Activated CD4-positive, CD25-positive, alpha-beta regulatory T cell (primary cell): ENCODE measurements at regions not wholly inside any gene's neighbourhood (a gene's known extent, or its start where the extent isn't known, plus 50 kb on each side); places are given as distances from the start of the nearest gene placed in this dataset.
"Not testable (repeated sequence)": the region's sequence is repeated elsewhere in the genome, so short reads cannot be mapped to it uniquely, and the experiment has no call there.

Experiments
- DNase-seq, 4 experiments: peaks; one replicate each; lab custom pipeline; 2025; lab: John Stamatoyannopoulos, UW

DNA sequence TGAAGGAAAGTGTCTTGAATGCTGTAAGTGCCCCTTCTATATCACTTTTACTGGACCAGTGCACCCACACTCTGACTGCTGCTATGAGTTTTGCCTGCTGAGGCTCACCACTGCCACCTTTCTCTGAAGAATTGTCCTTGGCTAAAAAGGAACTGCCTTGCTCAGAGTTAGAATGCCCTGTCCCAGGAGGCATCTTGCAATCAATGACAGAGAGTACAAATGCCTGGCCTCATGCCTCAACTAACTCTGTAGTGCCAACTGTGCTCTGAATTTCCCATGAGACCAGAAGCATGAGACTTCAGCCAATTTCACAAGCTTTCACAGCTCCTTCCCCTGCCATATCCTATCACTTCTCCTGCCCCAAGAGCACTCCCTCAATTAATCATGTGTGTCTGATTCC lies 569.7 kb downstream of the ZNF608 start:
- no peak for DNase-seq

DNA sequence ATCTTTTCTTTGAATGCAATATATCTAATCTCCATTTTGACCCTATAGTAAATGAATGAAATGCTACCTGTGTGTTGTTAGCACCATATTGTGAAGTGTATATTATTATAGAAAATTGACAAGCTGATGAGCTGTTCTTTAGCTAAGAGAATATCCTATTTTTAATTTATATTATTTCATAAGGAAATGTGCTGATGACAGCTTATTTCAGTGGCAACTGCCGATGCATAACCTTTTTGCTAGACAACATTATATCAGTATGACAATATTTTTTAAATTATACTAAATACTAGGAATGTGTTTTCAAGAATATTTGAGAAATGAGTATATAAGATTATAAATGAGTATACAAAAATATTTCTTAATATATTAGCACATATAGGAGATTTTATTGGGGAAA lies 573.1 kb downstream of the ZNF608 start:
- DNase-seq, result no peak

DNA sequence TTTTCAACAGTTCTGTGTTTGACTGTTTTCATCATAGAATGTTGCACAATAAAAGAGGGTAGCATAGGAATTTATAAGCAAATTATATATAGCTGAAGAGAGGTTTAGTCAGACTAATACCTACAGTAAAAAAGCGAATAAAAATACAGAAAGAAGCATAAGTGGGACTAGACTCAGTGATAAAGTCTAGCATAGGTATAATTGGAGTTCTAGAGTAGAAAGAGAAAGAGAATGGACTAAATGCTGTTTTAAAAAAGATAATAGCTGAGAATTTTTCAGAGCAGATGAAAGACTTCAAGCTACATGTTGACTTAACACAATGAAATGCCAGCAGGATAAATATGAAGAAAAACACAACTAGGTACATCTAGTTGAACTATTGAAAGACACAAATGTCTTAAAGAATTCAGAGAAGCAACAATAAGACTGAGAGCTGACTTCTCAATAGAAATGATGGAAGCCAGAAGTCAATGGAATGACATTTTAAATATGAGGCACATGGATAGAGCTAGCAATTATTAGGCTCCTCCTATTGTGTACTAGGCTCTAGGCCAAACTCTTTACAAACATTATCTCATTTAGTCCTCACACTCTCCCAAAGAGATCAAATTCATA lies 573.9 kb downstream of the ZNF608 start:
- no peak for DNase-seq

DNA sequence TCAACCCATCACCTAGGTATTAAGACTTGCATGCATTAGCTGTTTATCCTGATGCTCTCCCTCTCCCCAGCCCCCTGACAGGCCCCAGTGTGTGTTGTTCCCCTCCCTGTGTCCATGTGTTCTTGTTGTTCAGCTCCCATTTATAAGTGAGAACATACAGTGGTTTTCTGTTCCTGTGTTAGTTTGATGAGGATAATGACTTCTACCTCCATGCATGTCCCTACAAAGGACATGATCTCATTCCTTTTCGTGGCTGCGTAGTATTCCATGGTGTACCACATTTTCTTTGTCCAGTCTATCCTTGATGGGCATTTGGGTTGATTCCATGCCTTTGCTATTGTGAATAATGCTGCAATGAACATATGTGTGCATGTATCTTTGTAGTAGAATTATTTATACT lies 578.3 kb downstream of the ZNF608 start:
- DNase-seq, result not testable (repeated sequence)

DNA sequence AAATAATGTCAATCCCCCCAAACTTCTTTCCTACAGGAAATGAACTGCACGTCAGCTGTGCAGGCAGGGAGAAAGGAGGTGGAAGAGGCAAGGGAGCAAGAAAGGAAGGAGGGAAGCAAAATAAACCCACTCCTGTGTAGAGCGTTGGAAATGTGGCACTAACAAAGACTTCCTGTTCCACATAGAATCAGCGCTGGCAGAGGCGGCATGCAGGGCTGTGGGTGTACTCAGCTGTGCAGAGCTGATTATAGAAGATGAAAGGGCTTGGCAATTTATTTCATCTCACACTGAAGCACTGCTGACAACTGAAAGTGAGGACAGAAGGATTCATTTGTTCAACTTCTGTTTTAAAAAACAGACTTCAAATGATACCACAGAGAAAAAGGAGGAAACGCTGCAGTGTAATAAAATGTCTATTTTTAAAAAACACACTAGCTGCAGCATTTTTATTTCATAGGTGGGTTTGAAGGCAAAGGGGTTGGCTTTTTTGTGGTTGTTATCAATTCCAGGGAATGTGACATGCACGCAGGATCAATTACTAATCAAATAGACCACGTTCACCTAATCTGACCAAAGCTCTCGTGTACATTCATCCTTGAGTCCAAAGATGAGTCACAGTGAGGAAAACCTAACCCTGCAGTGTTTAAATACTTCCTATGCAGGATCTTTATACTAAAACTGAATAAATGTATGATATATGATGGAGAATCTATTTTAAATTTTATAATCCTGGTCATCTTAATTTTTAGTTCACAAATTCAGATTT lies 583.5 kb downstream of the ZNF608 start:
- DNase-seq, result no peak

DNA sequence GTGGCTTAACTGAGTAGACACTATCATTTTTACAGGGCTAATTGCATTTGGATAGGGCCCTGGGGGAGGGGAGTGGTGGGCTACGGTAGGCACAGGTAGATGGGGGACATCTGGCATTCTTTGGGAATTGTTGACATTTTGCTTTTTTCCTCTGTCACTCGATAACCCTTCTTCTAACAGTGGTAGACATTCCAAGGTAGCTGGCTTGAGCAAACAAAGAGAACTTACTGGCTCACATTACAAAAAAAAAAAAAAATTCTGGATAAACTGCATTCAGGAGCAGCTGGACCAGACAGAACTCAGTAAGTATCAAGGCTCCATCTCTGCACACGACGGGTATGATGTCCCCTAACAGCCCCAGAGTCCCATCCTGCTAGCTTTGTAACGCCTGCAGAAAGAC lies 585.2 kb downstream of the ZNF608 start:
- no peak for DNase-seq

DNA sequence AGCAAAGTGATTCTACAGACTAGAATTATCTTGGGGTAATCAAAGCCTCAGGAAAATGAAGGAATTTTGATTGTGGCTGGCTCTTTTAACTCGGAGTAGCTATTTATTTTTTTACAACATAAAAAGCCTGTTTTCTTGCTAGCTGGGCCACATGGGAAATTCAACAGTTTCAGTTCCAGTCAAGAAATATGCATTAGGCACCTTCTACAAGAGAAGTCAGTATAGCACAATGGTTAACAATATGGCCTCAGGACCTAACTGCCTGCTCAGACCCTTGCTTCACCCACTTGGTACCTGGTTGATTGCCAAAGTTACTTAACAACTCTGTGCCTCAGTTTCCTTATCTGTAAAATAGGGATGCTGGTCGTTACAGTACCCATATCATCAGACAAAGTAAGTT lies 586.2 kb downstream of the ZNF608 start:
- no peak for DNase-seq

DNA sequence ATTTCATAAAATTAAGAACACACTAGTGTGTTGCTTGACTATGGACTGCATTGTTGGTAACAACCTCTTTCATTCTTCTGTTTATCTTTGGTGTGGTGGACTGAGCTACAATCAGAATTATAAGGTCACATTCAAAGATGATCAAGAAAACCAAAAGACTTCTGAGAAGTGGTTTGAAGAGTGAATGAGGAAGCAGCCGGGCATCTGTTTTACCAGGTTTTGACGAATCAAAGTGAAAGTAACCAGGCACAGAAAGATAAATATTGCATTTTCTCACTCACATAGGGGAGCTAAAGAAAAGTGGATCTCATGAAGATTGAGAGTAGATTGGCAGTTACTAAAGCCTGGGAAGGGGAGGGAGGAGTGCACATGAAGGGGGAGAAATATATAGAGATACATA lies 589.1 kb downstream of the ZNF608 start:
- DNase-seq, result no peak

DNA sequence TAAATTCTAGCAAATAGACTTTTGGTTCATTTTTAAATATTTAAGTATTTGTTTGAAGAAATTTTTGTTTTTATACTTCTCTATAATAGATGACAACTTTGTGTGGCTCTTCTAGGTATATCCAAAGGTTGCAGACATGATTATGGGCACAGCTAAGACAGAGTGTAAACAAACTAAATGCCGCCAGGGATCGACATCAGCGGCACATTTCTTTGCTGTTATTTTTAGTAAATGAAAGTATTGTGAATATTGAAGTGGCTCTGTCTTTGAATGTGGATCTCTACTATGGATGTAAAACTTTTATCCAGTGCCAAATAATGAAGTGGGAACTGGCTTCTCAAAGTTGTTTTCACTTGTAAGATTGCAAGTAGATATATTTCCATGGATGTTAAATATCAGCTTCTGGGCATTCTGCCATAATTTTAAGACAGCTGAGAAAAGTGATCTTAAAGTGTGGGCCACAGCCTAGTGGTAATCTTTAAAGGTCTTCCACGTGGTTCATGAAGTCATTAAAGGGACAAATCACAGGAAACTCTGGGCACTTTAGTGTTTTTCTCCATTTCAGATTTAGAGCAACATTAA lies 589.9 kb downstream of the ZNF608 start:
- DNase-seq, result no peak

DNA sequence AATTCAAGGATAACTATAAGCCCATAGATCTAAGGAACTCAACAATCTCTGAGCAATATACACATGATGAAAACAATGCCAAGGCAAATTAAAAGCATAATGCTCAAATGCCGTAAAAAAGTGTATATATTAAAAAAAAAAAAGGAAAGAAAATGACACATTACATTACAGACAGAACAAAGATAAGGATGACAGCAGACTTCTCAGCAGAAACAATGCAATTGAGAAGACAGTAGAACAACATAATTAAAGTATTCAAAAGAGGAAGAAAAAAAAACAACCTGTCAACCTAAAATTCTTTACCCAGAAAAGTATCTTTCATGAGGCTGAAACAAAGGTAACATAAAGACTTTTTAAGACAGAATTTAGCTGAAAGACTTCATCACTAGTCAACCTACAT lies 591.7 kb downstream of the ZNF608 start:
- no peak for DNase-seq

DNA sequence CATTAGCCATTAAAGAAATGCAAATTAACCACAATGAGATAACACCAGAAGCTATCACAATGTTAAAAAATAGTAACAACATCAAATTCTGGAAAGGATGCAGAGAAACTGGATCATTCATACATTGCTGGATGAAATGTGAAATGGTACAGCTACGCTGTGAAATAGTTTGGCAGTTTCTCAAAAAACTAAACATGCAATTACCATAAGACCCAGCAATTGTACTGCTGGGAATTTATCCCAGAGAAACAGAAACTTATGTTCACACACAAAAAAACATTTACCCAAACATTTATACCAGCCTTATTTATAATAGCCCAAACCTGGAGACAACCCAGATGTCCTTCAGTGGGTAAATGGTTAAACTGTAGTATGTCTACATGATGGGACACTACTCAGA lies 592.9 kb downstream of the ZNF608 start:
- DNase-seq, result no peak

DNA sequence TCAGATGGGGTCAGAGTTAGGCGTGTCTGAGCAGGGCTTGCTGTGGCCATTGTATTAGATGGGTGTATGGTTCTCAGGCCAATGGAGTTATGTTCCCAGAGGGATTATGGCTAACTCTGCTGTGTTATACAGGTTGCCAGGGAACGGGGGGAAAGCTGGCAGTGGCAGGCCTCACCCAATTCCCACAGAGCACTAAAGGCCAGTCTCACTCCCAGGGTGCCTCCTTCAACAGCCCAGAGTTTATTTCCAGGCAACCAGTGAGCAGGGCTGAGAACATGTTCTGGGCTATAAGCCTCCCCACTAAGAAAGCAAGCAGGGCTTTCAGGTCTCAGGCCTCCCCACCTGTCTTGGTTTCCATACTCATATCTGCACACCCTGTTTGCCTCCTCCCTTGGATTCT lies 597.9 kb downstream of the ZNF608 start:
- no peak for DNase-seq

DNA sequence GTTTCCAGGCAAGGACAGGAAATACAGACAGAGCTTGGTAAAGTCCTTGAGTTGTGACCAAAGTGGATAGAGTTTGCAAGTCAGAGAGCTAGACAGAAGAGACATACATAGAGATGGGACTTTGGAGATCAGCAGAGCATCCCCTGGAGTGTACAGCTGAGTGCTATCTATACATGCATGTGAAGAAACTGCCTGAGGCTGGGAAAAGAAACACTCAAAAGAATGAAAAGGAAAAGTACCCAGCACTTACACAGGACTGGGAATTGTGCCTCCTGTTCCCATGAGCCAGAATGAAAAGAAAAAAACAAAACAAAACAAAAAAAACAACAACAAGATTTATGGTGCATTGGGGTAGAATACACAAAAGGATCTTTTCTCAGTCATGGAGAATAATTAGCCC lies 606.4 kb downstream of the ZNF608 start:
- DNase-seq, result no peak

DNA sequence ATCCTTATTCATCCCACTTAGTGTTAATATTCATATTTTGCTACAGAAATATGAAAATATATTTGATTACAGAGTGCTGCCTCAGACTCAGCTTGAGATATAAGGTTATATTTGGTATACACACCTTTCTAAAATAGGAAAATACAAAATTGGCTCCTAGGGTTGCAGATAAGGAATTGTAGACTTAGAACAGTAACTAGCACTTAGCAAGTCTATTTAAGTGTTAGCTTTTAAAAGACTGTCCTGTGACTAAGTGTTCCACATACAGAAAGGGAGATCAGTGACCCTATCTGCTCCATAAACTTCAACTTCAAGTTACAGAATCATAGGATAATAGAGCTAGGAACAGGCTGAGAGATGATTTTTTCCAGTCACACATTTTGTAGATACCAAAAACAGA lies 607.0 kb downstream of the ZNF608 start:
- no peak for DNase-seq

DNA sequence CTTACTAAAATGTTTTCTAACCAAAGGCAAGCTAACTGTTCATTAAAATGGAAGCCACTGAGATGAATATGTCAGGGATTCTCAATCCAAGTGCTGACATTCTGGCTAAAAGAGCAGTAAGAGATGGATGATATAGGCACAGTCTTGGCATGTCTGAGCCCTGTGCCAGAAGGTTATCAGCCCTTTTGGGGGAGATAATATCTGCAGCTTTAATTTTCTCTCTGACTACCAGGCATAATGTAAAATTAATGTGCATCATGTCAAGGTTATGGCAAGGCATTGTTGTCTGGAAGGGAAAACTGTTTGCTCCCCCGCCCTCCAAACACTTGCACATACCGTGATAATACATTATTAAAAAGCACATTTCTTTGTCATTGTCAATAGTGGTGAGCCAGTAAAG lies 609.8 kb downstream of the ZNF608 start:
- DNase-seq, result no peak

DNA sequence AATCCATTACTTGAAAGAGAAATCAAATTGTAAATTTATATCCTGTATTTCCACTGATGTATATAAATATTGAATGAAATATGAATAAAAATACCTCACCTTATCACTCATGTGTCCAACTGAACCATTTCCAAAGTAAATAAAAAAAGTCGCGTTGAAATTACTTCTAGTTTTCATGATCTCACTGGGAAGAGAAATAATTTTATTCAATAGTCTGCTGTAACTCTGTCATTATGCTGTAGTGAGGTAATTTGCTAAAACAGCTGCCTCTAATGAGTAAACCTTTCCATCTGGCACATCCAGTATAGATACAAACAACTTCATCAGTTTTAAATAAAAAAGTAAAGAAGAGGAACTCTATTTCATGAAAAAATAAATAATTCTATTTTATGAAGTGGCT lies 611.5 kb downstream of the ZNF608 start:
- DNase-seq, result no peak

DNA sequence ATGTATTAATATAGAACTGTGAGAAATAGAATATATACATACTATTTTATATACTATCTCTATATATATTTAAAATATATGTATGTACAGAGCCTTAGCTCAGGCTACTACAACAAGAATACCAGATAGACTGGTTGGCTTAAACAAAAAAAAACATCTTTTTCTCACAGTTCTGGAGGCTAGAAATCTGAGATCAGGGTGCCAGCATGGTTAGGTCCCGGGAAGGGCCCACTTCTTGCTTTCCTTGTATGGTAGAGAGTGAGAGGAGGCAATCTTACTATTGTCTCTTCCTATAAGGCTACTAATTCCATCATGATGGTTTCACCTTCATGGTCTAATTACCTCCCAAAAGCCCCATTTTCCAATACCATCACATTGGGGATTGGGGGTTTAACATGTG lies 613.0 kb downstream of the ZNF608 start:
- no peak for DNase-seq

DNA sequence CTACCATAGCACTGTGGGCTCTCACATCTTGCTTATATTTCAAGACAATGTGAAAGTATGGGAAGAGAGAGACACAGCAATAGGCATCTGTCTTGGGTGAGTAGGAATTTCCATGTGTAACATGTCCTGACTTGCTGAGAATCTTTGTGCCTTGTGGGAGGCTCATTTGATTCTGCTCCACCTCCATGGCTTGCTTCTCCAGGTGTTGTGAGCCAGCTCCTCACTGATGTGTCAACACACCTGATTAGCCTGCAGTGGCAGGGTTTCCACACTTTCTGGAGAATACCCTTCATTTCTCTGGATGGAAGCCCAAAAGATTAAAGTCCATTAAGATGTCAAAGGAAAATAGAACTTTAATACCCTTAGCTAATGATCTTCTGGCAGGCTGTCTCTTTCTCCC lies 613.6 kb downstream of the ZNF608 start:
- no peak for DNase-seq

DNA sequence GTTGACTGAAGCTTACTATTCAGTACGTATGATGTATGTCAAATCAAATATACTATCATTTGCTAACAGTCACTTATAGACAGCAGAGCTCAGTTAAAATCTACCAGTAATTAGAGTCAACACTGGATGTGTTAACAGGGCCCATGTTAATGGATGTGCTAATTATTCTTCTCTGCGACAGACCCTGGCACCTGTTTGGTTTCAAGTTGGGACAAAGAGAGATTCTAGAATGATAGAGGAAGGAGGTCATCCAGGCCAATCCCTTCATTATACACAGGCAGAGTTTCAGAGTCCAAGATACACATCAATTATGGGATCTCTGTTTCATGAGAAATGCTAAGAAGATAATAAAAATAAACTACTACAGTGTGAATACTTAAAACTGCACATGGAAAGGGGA lies 615.0 kb downstream of the ZNF608 start:
- DNase-seq, result no peak

DNA sequence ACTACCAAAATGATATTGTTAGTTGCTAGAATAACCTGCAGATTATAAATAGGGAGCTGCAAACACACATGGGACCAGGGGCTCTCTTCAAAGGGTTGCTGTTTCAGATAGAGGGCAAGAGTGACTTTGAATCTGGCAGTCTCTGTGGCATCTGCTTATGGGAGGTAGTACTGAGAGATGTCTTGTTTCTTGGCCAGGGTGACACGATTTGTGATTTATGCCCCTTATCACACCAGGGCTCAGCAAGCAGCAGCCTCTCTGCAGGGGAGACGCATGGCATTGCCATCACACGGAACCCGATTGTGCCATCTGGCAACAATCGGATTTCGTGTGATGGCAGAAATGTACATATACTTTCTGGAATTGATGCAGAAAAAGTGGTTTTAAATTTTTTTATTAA lies 615.6 kb downstream of the ZNF608 start:
- no peak for DNase-seq

DNA sequence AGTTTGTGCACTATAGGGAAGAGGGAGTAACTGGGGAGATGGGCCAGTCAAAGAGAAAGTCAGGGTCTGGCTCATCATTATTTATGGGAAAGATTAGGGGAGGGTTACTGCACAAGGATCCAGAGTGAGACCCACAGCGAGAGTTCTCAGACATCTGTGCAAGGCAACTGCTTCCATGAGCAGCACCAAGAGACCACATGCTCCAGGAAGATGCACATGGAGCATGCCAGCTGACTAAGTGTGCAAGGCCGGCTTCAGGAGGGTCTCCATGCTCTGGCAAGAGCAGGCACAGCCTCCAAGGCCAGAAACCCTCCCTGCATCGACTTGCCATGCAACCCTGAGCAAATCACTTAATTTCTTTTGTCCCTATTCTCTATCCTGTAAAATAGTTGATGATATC lies 616.9 kb downstream of the CSNK1G3 start:
- no peak for DNase-seq

DNA sequence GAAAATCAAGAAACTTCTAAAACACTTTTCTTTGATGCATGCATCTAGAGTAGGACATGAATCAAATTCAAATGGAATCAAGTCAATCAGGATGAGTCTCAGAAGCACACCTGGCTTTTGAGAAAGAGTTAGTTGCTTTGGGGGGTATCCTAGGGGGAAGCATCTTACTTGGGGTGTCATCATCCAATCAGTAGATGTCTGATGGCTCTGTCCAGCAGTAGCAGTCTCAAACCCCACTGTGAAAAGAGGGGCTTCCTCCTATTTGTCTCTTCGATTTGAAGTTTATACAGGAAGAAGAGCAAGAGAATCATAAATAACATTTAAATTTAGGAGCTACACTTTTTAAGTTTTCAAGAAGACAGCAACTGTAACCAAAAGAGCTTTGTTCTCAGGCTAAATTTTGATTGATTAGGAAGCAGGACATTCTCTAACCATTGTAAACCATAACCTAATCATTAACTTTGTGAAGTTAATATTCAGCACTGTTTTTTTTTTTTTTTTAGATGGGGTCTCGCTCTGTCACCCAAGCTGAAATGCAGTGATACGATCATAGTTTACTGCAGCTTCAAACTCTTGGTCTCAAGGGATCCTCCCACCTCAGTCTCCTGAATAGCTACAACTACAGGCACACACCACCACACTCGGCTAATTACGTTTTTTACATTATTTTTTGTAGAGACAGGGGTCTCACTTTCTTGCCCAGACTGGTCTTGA lies 614.7 kb downstream of the CSNK1G3 start:
- DNase-seq, result no peak

DNA sequence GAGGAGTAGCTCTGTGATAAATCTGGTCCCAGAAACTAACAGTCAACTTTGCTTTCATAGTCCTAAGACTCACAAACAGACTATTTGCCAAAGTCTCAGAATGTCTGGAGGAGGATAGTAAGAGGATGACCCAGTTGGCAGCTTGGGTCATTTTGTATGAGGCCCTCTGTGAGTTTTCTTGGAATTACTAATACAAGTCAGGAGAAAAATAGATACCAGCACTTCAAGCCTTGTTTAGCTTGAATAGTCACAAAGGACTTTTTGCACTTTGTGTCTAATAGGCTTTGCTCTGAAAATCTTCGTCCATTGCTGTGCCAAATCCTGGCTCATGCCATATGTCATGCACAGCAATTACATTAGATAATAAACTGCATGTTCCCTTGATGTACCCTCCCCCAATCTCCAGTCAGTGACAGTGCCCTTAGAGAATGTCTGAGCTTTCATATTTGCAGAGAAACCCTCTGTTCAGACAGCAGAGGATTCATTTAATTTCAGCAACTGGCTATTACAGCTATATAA lies 612.8 kb downstream of the CSNK1G3 start:
- DNase-seq, result no peak
